ENCODE measurements at regions not wholly inside any gene's neighbourhood (a gene's known extent, or its start where the extent isn't known, plus 50 kb on each side); places are given as distances from the start of the nearest gene placed in this dataset.

- TF ChIP-seq CTCF (IDR thresholded peaks at IDR 0.05; ENCODE audit: low read depth, low read length, missing input control) (no peak), REST (IDR thresholded peaks at IDR 0.05) (no peak), RAD21 (IDR thresholded peaks at IDR 0.05) (no peak), GABPA (IDR thresholded peaks at IDR 0.05 in 1 of 2, conservative IDR thresholded peaks at IDR 0.05 in 1 of 2) (no peak), EGR1 (IDR thresholded peaks at IDR 0.05; ENCODE audit: low read depth in 2 of 2) (no peak), YY1 (IDR thresholded peaks at IDR 0.05) (no peak), MAX (IDR thresholded peaks at IDR 0.05) (no peak), SP1 (IDR thresholded peaks at IDR 0.05) (no peak), RXRA (IDR thresholded peaks at IDR 0.05) (no peak), JUND (IDR thresholded peaks at IDR 0.05) (no peak), TAF1 (conservative IDR thresholded peaks at IDR 0.05) (no peak), ATF3 (IDR thresholded peaks at IDR 0.05) (no peak), NR2F2 (IDR thresholded peaks at IDR 0.05) (no peak), ZBTB33 (IDR thresholded peaks at IDR 0.05) (no peak)
Measured at GRCh38 chr7:85850381-85850780, 663.5 kb upstream of the SEMA3D start.

Data from liver (tissue), 3 donors.